ENCODE measurements at regions not wholly inside any gene's neighbourhood (a gene's known extent, or its start where the extent isn't known, plus 50 kb on each side); places are given as distances from the start of the nearest gene placed in this dataset.
"Not testable (repeated sequence)": the region's sequence is repeated elsewhere in the genome, so short reads cannot be mapped to it uniquely, and the experiment has no call there.

DNA sequence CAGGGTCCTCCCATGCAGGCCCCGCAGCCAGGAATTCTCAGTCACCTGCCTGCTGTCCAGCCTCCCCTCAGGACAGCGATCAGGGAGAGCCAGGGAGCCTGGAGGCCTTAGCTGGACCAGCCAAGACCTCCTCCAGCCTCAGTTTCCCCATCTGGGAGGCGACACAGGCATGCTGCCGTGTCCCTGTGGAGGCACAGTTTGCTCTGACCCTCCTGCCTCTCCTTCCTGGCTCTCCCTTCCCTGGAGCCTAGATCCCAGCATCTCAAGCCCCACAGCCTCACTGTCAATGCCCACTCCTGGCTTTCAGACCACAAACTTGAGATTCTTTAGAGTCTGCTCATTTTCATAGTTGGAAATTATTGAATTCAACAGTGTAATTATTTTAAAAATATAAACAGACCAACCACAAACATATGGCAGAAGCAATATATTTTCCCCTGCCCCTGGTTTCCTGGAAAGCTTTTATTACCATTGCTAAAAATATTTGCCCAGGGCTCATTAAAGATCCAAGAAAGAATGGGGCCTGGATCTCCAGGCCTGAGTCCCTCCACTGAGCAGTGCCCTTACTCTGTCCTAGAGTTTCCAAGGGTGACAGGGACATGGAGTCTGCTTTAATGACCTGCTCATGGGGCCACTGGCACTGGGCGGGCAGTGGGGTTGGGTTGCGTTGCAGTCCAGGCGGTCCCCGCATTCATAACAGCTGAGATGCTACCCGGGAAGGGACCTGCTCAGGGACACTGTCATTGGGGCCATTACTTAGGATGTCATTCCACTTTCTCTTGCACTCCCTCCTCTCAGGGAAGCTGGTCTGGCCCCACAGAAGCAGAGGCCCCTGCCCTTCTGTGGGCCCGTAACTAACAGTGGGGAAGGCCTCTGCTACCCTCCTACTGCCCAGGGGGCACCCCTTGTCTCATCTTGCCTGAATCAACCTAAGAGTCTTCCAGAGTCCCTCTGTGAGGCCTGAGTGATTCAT lies 81.6 kb upstream of the CHST15 start:
- DNase-seq (ENCODE audit: low read depth, low spot score): no peak
- in situ Hi-C loops (cut with HindIII; ENCODE audit: low pct_unique_long_range_greater_than_20kb, low sequenced_read_pairs): no loop called here

DNA sequence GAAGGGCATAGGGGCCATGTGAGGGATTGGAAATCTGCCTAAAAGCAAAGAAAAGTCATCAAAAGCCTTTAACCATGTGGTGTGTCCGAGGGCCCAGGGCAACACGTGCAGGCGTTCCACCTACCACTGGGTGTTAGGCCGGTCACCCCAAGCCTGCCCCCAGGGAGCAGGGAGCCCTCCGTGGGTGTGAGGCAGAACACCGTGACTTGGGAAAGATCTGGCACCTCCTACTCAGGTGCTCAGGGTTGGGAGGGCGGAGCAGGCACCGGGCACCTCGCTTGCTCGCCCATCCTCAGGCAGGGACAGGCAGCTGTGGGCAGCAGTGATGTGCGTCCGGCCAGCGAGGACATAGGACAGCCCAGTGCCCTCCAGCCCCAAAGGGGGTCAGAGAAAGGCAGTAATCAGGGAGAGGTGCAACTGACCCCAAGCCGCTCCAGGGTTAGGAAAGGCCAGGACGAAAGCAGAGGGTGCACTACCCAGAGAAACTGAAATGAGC lies 80.7 kb upstream of the CHST15 start:
- no peak for DNase-seq (ENCODE audit: low read depth, low spot score)
- in situ Hi-C loops (cut with HindIII; ENCODE audit: low pct_unique_long_range_greater_than_20kb, low sequenced_read_pairs): no loop called here

DNA sequence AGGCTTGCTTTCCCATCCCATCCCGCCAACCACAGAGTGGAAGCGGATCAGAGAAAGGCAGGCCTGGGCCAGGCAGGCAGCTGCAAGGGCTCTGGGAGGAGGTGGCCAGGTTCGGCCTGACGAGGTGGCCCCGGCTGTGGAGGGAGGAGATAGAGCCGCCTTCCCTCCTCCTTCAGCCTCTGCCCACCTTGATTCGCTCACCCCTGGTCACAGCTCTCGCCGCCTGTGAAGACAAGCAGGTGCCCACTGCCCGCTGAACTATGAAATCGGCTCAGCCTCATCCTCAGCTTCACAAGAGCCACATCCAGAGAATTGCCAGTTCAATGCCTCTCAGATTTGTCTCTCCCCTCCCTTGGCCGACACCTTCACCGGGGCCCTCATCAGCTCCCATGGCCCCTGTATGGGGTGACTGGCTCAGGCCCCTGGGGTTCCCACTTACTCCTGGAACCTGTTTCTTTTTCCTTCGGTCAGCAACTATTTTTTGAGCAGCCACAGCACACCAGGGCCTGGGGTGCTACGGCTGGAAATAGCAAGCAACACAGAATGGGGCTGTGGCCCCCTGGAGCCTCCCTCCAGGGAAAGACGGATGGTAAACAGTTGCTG lies 80.0 kb upstream of the CHST15 start:
- DNase-seq (ENCODE audit: low read depth, low spot score): no peak
- in situ Hi-C loops (cut with HindIII; ENCODE audit: low pct_unique_long_range_greater_than_20kb, low sequenced_read_pairs): no loop called here

DNA sequence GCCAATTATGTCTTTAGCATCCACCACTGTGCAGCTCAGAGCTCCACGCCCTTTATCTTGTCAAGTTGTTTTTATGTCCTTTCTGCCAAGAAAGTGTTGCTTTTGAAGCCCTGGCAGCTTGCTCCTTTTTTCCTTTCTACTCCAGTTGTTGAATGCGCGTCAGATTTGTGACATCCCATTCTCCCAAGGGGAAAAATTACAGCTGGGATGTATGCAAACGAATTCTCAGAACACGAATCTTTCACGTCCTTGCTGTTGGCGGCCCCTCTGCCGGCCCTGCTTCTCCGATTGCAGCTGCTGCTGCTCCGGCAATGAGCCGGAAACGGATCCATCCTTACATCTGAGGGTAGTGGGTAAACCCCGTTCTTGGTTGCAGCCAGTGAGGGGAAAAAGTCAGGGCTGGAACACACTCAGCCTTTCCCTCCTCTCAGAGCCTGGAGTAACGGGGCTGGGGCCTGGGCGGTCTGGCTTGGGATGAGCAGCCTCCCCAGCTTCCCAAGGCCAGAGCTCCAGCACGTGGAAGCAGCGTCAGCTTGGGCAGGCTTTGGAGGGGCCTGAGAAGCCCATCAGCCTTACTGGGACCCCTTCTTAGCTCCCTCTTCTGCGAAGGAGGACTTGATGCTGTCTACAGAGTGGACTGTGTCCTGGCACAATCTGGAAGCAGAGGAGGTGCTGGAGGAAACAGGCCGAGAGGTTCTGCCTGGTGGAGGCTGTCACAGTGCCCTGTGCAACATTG lies 79.0 kb upstream of the CHST15 start:
- DNase-seq (ENCODE audit: low read depth, low spot score): no peak
- in situ Hi-C loops (cut with HindIII; ENCODE audit: low pct_unique_long_range_greater_than_20kb, low sequenced_read_pairs): no loop called here

DNA sequence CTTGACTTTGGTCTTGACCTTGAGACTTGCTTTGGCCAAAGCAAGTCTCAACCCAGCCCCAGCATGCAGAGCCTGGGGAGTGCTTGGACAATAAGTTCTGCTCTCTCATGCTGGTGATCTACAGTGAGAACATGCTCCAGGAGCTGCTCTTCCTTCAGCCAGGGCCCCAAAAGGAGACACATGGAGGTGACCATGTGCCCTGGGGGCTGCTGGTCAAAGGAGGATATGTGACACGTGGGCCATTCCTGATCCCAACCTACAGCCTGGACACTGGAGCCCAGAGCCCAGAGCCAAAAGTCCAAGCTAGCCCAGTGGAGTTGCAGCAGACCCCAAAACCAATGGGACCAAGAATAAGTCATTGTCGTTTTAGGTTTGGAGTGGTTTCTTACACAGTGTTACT lies 78.2 kb upstream of the CHST15 start:
- in situ Hi-C loops (cut with HindIII; ENCODE audit: low pct_unique_long_range_greater_than_20kb, low sequenced_read_pairs): no loop called here

DNA sequence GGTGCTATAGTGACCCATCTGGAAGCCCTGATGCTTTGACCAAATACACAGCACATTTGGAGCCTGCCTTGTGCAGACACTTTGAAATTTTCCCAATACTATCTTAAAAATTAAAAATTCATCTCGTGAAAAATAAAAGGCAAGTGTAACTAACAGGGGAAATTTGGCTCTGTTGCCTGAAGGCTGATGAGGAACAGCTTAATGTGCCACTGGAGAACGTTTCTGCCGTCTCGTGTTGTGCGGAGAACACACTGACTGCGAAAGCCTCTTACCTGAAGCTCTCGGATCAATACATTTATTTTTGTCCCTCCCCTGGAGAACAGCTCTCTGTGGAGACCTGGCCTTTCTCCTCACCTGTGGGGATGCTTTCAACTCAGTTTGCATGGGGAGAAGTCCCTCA lies 77.2 kb upstream of the CHST15 start:
- in situ Hi-C loops (cut with HindIII; ENCODE audit: low pct_unique_long_range_greater_than_20kb, low sequenced_read_pairs): no loop called here
- no peak for DNase-seq (ENCODE audit: low read depth, low spot score)

More for the DNA sequence above, 78.2 kb upstream of the CHST15 start:
- DNase-seq (ENCODE audit: low read depth, low spot score): no peak

DNA sequence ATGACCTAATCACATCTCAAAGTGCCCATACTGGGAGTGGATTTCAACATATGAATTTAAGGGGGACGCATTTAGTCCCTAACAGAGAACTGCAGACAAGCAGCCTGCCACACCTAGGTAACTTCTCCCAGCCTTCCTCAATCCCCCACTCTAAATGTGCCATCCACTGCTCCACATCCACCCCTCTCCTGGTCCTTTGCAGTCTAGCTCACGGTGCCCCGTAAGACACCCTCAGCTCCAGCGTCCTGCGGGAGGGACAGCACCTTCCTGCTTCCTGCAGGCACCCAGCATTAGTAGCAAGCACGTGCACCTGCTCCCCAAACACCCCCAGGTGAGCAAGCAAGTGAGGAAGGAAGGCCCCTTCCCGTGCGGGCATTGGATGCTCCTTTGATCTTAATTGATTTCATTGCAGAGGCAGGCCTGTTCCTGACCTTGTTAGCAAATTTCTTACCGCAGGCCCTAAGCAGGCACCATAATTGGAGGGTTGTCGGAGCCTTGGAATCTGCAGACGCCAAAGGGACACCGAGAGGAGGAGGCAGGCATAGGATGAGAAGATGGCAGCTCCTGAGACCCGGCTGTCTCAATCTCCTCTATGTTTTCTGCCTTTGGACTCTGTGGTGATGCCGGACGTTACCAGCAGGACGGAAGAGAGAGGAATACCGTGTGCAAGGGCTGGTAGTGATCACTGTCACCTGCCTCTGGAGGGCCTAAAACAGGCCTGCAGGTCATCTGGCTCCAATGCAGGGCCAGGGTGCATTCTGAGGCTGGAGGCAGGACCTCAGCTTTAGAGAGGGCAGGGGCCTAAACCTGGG lies 75.8 kb upstream of the CHST15 start:
- no peak for DNase-seq (ENCODE audit: low read depth, low spot score)
- in situ Hi-C loops (cut with HindIII; ENCODE audit: low pct_unique_long_range_greater_than_20kb, low sequenced_read_pairs): no loop called here

DNA sequence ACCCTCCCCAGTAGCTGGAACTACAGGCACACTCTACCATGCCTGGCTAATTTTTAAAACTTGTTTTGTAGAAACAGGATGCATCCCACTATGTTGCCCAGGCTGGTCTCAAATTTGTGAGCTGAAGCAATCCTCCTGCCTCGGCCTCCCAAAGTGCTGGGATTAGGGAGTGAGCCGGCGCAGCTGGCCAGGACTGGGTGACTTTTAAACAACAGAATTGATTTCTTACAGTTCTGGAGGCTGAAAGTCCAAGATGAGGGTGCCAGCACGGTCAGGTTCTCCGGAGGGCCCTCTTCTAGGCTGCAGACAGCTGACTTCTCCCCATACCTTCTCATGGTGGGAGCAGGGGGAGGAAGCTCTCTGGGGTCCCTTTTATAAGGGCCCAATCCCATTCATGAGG lies 75.2 kb upstream of the CHST15 start:
- DNase-seq (ENCODE audit: low read depth, low spot score): no peak
- in situ Hi-C loops (cut with HindIII; ENCODE audit: low pct_unique_long_range_greater_than_20kb, low sequenced_read_pairs): no loop called here

DNA sequence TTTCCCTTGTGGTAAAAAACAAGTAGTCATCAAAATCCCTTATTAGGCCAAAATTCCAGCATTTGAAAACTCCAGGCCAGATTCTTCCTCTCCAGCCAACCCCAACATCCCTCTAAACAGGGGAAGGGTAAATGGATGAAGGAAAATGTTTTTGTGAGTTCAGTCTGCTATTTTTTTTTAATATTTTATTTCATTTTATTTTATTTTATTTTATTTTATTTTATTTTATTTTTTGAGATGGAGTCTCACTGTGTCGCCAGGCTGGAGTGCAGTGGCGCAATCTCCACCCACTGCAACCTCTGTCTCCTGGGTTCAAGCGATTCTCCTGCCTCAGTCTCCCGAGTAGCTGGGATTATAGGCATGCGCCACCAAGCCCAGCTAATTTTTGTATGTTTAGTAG lies 74.5 kb upstream of the CHST15 start:
- in situ Hi-C loops (cut with HindIII; ENCODE audit: low pct_unique_long_range_greater_than_20kb, low sequenced_read_pairs); DNase-seq (ENCODE audit: low read depth, low spot score): not testable (repeated sequence)

DNA sequence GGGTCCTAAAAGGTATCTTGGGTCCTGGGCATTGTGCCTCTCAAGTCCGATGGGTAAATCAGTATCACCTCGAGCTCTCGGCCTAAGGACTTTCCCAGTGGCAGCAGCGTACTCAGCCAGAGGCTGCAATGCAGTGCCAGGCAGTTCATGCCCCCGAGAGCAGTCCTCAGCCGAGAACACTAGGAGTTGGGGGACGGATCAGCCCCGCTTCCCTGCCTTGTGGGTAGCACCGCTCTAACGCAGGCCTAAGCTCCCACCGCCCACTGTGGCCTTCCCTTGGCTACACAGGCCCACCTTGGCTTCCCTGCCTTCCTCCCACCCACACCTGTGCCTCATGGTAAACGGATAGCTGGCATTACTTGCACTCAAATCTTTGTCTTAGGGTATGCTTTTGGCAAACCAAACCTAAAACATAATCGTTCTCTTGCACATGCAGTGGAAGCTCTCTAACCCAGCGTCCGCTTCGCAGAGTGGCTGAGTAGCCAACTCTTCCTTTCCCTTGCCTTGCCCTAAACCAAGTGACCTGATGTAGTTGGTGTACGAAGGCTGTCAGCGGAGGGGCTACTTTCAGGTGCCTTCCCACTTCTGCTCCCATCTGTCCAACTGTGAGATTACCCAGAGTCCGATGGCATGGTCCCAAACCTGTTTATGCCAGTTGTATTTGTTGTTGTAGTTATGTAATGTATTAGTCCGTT lies 73.2 kb upstream of the CHST15 start:
- DNase-seq (ENCODE audit: low read depth, low spot score): no peak
- in situ Hi-C loops (cut with HindIII; ENCODE audit: low pct_unique_long_range_greater_than_20kb, low sequenced_read_pairs): no loop called here

DNA sequence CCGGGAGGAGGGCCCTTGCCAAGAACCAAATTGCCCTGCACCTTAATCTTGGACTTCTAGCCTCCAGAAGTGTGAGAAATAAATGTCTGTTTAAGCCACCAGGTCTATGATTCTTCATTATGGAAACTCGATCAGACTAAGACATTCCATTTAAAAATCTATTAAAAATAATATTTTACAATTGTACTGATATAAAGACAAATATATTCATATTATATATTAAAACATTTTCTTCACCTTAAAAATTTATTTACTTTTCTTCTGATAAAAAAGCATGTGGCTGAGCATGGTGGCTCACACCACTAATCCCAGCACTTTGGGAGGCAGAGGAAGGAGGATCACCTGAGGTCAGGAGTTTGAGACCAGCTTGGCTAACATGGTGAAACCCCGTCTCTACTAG lies 72.4 kb upstream of the CHST15 start:
- in situ Hi-C loops (cut with HindIII; ENCODE audit: low pct_unique_long_range_greater_than_20kb, low sequenced_read_pairs): no loop called here
- DNase-seq (ENCODE audit: low read depth, low spot score): no peak

DNA sequence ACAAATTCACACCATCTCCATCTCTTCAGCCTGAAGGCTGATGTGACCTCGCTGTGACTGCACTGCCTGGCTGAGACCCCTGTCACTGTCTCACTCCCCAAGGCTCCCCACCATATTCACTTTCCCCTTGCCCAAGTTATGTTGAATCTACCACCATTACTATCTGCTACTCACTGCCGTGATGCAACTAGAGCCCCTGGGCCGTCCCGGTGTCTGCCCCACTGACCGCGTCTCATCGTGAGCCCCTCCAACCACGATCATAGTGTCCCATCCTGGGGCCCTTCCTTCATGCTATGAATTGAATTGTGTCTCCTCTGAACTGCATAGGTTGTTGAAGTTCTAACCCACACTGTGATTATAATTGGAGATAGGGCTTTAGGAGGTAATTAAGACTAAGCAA lies 71.9 kb upstream of the CHST15 start:
- no peak for DNase-seq (ENCODE audit: low read depth, low spot score)
- in situ Hi-C loops (cut with HindIII; ENCODE audit: low pct_unique_long_range_greater_than_20kb, low sequenced_read_pairs): no loop called here

DNA sequence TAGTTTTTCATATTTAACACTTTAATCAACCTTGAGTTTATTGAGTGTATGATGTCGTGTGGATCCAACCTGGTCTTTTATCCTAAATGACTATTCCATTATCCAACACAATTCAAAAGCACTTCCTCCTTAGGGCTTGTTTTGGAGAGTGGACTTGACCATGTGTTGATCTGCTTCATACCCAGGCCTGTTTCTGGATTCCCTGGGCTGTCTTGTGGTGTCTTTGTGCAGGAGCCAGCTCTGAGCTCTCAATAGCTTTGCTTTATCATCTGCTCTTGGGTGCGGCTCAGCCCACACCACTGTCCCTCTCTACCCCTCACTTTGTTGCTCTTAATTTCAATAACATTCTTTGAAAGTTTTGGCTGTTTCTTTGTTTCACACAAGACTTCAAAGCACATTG lies 70.9 kb upstream of the CHST15 start:
- peak; percentile 58 for DNase-seq (ENCODE audit: low read depth, low spot score)
- in situ Hi-C loops (cut with HindIII; ENCODE audit: low pct_unique_long_range_greater_than_20kb, low sequenced_read_pairs): no loop called here

DNA sequence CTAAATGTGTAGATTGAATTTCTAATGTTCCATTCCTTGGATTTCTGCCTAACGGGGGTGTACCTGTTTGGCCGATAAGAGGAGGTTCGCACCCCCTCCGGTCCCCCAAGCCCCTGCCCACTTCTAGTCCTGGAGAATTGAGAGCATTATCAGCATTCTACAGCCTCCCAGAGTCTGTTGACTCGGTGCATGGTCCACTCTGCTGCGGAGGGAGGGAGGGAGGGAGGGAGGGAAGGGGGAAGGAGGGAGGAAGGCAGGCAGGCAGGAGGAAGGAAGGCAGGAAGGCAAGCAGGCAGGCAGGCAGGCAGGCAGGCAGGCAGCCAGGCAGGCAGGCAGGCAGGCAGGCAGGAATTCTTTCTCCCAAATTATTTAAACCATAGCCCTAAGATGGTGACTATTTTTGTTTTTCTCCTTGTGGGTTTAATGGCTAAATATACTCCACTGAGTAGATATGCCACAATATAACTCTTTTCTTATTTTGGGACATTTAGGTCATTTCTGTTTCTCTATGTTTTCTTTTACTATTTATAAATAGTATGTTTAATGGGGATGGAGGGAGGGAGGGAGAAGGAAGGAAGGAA lies 69.5 kb upstream of the CHST15 start:
- in situ Hi-C loops (cut with HindIII; ENCODE audit: low pct_unique_long_range_greater_than_20kb, low sequenced_read_pairs): no loop called here
- DNase-seq (ENCODE audit: low read depth, low spot score): no peak

DNA sequence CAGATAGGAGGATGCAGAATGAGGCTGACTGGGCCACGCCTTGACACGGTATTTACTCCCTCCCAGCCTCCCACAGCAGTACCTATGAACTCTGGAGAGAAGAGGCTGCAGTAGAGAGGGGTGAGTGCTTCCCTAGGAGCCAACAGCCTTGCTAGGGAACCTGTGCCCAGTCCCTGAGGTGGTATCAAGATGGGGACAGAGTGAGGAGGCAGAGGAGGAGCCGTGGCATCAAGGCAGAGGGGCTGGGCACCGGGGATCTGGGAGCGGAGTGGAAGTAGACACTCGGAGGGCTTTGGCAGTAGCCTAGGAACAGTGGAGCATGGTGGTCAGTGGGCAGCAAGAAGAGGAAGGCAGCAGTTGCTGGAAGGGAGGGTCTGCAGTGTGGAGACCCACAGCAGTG lies 68.7 kb upstream of the CHST15 start:
- in situ Hi-C loops (cut with HindIII; ENCODE audit: low pct_unique_long_range_greater_than_20kb, low sequenced_read_pairs): no loop called here
- DNase-seq (ENCODE audit: low read depth, low spot score): no peak

DNA sequence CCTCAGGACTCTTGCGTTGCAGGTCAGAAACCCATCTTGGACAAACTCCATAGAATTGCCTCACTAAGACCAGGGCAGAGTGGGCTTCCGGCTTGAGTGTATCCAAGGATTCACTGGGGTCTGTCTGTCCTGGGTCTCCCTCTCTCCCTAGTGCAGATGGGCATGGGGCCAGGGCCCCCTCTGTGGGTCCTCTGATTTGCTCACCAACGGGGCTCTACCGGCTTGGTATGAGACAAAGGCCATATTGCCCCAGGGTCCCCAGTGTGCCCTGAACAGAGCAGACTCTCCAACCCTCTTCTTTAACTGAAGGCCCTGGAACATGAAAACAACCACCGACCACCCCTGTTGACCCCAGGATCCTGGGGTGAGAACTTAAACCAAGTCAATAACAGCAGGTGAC lies 68.2 kb upstream of the CHST15 start:
- in situ Hi-C loops (cut with HindIII; ENCODE audit: low pct_unique_long_range_greater_than_20kb, low sequenced_read_pairs): no loop called here
- no peak for DNase-seq (ENCODE audit: low read depth, low spot score)

Data from SK-MEL-5 (cell line).